HepG2 (cell line): ENCODE measurements at regions not wholly inside any gene's neighbourhood (a gene's known extent, or its start where the extent isn't known, plus 50 kb on each side); places are given as distances from the start of the nearest gene placed in this dataset.

ENCODE experiments used
- CHD4 ChIP-seq: fragments of 200-600 bp; sonication (generic); IDR thresholded peaks from 2 replicates; pipeline ENCODE4 v1.7.0; 2017; ENCODE audit warnings: mild to moderate bottlenecking, low read length, borderline replicate concordance
- EZH2 ChIP-seq: conservative IDR thresholded peaks from 2 replicates; pipeline ENCODE4 v1.6.1; 2012; ENCODE audit warnings: mild to moderate bottlenecking, low read depth, low read length, moderate library complexity
- KDM1A ChIP-seq: IDR thresholded peaks from 2 replicates; pipeline ENCODE4 v1.6.1; 2016; ENCODE audit warnings: missing compliant biosample characterization
- SMARCE1 ChIP-seq: fragments of 450-650 bp; IDR thresholded peaks from 2 replicates; pipeline ENCODE4 v1.6.1; 2017; ENCODE audit warnings: borderline replicate concordance
- ZNF776 ChIP-seq: sonication (generic); formaldehyde crosslinking; IDR thresholded peaks from 2 replicates; pipeline ENCODE4 v1.4.0; 2020; ENCODE audit warnings: mild to moderate bottlenecking, missing genetic modification reagents
- TF ChIP-seq, protein P1 (sequence below): sonication (generic); formaldehyde crosslinking; IDR thresholded peaks from 2 replicates; pipeline ENCODE4 v1.4.0; 2020; ENCODE audit warnings: missing genetic modification reagents

DNA sequence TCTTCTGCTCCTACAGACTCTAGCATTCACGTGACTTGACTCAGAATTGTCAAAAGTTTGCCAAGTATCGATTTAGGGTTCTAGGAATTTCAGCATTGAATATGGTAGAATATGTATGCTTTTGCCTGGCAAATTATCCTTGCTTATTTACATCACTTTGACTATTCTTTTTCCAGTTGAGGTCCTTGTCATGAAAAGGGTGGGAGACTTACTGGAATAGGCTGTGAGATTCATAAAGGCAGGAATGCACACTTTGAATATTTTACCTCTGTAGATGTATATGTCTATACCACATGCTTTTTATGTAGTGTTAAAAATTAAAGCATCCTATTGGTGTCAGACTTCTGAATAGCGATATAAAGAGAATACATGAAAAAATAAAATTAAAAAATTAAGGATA, 378.8 kb upstream of the RARB start:
- TF ChIP-seq SMARCE1 (no peak), KDM1A (CRISPR knock-in tag) (no peak), CHD4 (no peak), EZH2 (no peak), ZNF776 (CRISPR knock-in tag) (no peak)
- TF ChIP-seq, protein P1, sequence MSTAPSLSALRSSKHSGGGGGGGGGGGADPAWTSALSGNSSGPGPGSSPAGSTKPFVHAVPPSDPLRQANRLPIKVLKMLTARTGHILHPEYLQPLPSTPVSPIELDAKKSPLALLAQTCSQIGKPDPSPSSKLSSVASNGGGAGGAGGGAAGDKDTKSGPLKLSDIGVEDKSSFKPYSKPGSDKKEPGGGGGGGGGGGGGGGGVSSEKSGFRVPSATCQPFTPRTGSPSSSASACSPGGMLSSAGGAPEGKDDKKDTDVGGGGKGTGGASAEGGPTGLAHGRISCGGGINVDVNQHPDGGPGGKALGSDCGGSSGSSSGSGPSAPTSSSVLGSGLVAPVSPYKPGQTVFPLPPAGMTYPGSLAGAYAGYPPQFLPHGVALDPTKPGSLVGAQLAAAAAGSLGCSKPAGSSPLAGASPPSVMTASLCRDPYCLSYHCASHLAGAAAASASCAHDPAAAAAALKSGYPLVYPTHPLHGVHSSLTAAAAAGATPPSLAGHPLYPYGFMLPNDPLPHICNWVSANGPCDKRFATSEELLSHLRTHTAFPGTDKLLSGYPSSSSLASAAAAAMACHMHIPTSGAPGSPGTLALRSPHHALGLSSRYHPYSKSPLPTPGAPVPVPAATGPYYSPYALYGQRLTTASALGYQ = no peak
